H9 (cell line): ENCODE measurements at regions not wholly inside any gene's neighbourhood (a gene's known extent, or its start where the extent isn't known, plus 50 kb on each side); places are given as distances from the start of the nearest gene placed in this dataset.

Source experiments
- DNase-seq: peaks from one replicate; pipeline ENCODE4 v3.0.0-alpha.2; 2017
- H2AFZ ChIP-seq: one replicate; pipeline ENCODE4 v1.6.1; 2013; ENCODE audit warnings: mild to moderate bottlenecking, low read length, control low read depth, moderate library complexity
- H2AK5ac ChIP-seq: 2 replicates; pipeline ENCODE4 v1.6.1; 2013; ENCODE audit warnings: low read length, control low read depth, mixed read lengths; ENCODE audit not compliant: insufficient read length
- H2BK120ac ChIP-seq: one replicate; pipeline ENCODE4 v1.6.1; 2013; ENCODE audit warnings: low read depth, mild to moderate bottlenecking, low read length, control low read depth, inconsistent platforms; ENCODE audit not compliant: poor library complexity, severe bottlenecking
- H2BK12ac ChIP-seq: 2 replicates; pipeline ENCODE4 v1.6.1; 2013; ENCODE audit warnings: low read length, control low read depth, mixed read lengths, low read depth; ENCODE audit not compliant: insufficient read length
- H2BK15ac ChIP-seq: 2 replicates; pipeline ENCODE4 v1.6.1; 2013; ENCODE audit warnings: low read depth, low read length, control low read depth
- H2BK20ac ChIP-seq: one replicate; pipeline ENCODE4 v1.6.1; 2013; ENCODE audit warnings: low read depth, mild to moderate bottlenecking, low read length, control low read depth, inconsistent platforms; ENCODE audit not compliant: poor library complexity, severe bottlenecking
- H2BK5ac ChIP-seq: 2 replicates; pipeline ENCODE4 v1.6.1; 2013; ENCODE audit warnings: low read length, control low read depth, mixed read lengths; ENCODE audit not compliant: insufficient read length
- H3K14ac ChIP-seq: 2 replicates; pipeline ENCODE4 v1.6.1; 2013; ENCODE audit warnings: low read length, control low read depth; ENCODE audit not compliant: insufficient read depth
- H3K18ac ChIP-seq: 2 replicates; pipeline ENCODE4 v1.6.1; 2013; ENCODE audit warnings: low read depth, mild to moderate bottlenecking, mixed read lengths, low read length, control low read depth; ENCODE audit not compliant: insufficient read length
- H3K23ac ChIP-seq: 2 replicates; pipeline ENCODE4 v1.6.1; 2013; ENCODE audit warnings: low read length, control low read depth, mixed read lengths, low read depth; ENCODE audit not compliant: insufficient read length
- H3K23me2 ChIP-seq: 2 replicates; pipeline ENCODE4 v1.6.1; 2013; ENCODE audit warnings: low read depth, mild to moderate bottlenecking, mixed read lengths, low read length, control low read depth; ENCODE audit not compliant: insufficient read length, poor library complexity, severe bottlenecking
- H3K27ac ChIP-seq: 2 replicates; pipeline ENCODE4 v1.5.1; 2013; ENCODE audit warnings: low read length, control low read depth, mixed read lengths, low read depth; ENCODE audit not compliant: insufficient read length
- H3K27me3 ChIP-seq: 2 replicates; pipeline ENCODE4 v1.6.1; 2013; ENCODE audit warnings: low read length, control low read depth, inconsistent platforms; ENCODE audit not compliant: insufficient read depth
- H3K4ac ChIP-seq: 2 replicates; pipeline ENCODE4 v1.6.1; 2013; ENCODE audit warnings: low read depth, mild to moderate bottlenecking, control low read depth, inconsistent platforms, low read length, moderate library complexity
- H3K4me1 ChIP-seq: 2 replicates; pipeline ENCODE4 v1.6.1; 2013; ENCODE audit warnings: low read length, control low read depth, inconsistent platforms; ENCODE audit not compliant: insufficient read depth
- H3K4me2 ChIP-seq: 2 replicates; pipeline ENCODE4 v1.6.1; 2013; ENCODE audit warnings: low read length, control low read depth, mixed read lengths; ENCODE audit not compliant: insufficient read length, insufficient read depth
- H3K56ac ChIP-seq: 2 replicates; pipeline ENCODE4 v1.6.1; 2013; ENCODE audit warnings: low read depth, mild to moderate bottlenecking, mixed read lengths, low read length, control low read depth; ENCODE audit not compliant: insufficient read length
- H3K79me1 ChIP-seq: 2 replicates; pipeline ENCODE4 v1.6.1; 2013; ENCODE audit warnings: low read depth, mild to moderate bottlenecking, moderate library complexity, low read length, control low read depth, inconsistent platforms; ENCODE audit not compliant: insufficient read depth, poor library complexity, severe bottlenecking
- H3K79me2 ChIP-seq: 2 replicates; pipeline ENCODE4 v1.6.1; 2013; ENCODE audit warnings: low read length, control low read depth, inconsistent platforms; ENCODE audit not compliant: insufficient read depth
- H3K9ac ChIP-seq: 2 replicates; pipeline ENCODE4 v1.6.1; 2013; ENCODE audit warnings: low read length, control low read depth, mixed read lengths; ENCODE audit not compliant: insufficient read length; ENCODE audit errors: extremely low read depth
- H3K9me3 ChIP-seq: one replicate; pipeline ENCODE4 v1.6.1; 2013; ENCODE audit warnings: low read depth, low read length, inconsistent platforms; ENCODE audit not compliant: control insufficient read depth
- H3T11ph ChIP-seq: one replicate; pipeline ENCODE4 v1.6.1; 2013; ENCODE audit warnings: mild to moderate bottlenecking, low read length, control low read depth, inconsistent platforms
- H4K20me1 ChIP-seq: one replicate; pipeline ENCODE4 v1.6.1; 2013; ENCODE audit not compliant: control insufficient read depth, insufficient read length, insufficient read depth
- H4K5ac ChIP-seq: 2 replicates; pipeline ENCODE4 v1.6.1; 2013; ENCODE audit warnings: low read depth, mild to moderate bottlenecking, mixed read lengths, low read length, control low read depth; ENCODE audit not compliant: insufficient read length
- H4K8ac ChIP-seq: replicated peaks from 2 replicates; pipeline ENCODE4 v1.6.1; 2013; ENCODE audit warnings: low read length, control low read depth, mixed read lengths, low read depth; ENCODE audit not compliant: insufficient read length
- H4K91ac ChIP-seq: 2 replicates; pipeline ENCODE4 v1.6.1; 2013; ENCODE audit warnings: low read depth, mild to moderate bottlenecking, moderate library complexity, mixed read lengths, low read length, control low read depth; ENCODE audit not compliant: insufficient read length
- H3K27ac Mint-ChIP-seq, 3 experiments: 2 replicates in 2 of 3; 3 replicates in 1 of 3; pipeline ENCODE4 v1.8.0; 2020 to 2021; ENCODE audit warnings: mixed read lengths in 3 of 3, mild to moderate bottlenecking in 1 of 3, moderate library complexity in 1 of 3
- H3K27me3 Mint-ChIP-seq: 2 replicates; pipeline ENCODE4 v1.8.0; 2021; ENCODE audit warnings: low read depth, mild to moderate bottlenecking, moderate library complexity, mixed read lengths
- H3K36me3 Mint-ChIP-seq, 3 experiments: 2 replicates in 2 of 3; 3 replicates in 1 of 3; pipeline ENCODE4 v1.8.0; 2020 to 2021; ENCODE audit warnings: low read depth in 3 of 3, mixed read lengths in 3 of 3; ENCODE audit not compliant: insufficient read depth in 1 of 3
- H3K4me1 Mint-ChIP-seq, 2 experiments: 2 replicates each; pipeline ENCODE4 v1.8.0; 2020; ENCODE audit warnings: mixed read lengths in 2 of 2
- H3K4me3 Mint-ChIP-seq, 2 experiments: 2 replicates in 1 of 2; 3 replicates in 1 of 2; pipeline ENCODE4 v1.8.0; 2020 to 2021; ENCODE audit warnings: mild to moderate bottlenecking in 2 of 2, mixed read lengths in 2 of 2, moderate library complexity in 1 of 2
- H3K9me3 Mint-ChIP-seq, 2 experiments: 2 replicates in 1 of 2; 3 replicates in 1 of 2; pipeline ENCODE4 v1.8.0; 2020; ENCODE audit warnings: mild to moderate bottlenecking in 2 of 2, mixed read lengths in 2 of 2, moderate library complexity in 1 of 2
- WGBS: extraction: QIAGEN DNeasy Blood & Tissue Kit; methylation state at CpG from one replicate; pipeline ENCODE4 v1.1.7; 2013; ENCODE audit warnings: missing lambda C conversion rate, low lambda C conversion rate, mixed read lengths; ENCODE audit not compliant: insufficient read length; ENCODE audit errors: extremely low coverage; 5-methylcytosine and 5-hydroxymethylcytosine counted together
- TF ChIP-seq, protein P1 (sequence below): fragments of 200-600 bp; sonication (generic); conservative IDR thresholded peaks from 3 replicates; pipeline ENCODE4 v1.8.0; 2021; ENCODE audit warnings: antibody characterized with exemption, mild to moderate bottlenecking

DNA sequence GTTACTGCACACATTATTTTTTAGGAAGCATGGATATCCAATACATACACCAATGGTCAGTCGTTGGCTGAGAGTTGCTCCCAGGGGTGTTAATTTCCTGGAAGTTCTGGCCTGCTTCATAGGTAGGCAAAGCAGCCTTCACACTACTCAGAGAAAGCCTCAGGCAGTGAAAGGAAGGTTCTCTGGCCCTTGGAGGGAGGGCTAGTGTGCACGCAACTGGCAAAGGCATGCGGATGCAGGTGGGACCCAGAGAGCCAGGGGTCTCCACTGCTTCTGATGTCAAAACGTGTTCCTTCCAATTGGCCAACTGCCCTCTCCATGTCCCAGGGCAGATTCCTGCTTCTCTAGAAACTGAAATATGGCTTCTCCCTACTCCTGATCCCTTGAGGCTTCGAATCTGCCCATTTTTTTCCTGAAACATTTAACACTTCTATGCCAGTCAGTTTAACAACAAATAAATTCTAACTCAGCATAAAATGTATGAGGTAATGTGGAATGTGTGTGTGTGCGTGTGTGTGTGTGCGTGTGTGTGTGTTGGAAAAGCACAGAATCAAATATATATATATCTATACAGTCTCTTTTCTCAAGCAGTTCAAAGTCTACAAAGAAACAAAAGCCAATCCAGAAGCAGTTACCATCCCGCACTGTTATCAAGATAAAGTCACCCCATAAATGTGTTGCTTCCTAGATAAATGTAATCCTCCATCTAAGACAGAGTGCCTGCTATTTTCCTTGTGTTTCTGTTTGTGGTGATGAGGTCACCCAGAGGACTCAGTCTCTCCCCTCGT lies 94.0 kb upstream of the HIVEP1 start:
- Histone ChIP-seq H2BK120ac (no peak overlapping the region), H4K5ac (no peak overlapping the region), H2BK15ac (no peak overlapping the region), H3K79me1 (no peaks in the 10 kb centered on the region), H3K23ac (no peak overlapping the region), H3K27ac (no peak overlapping the region), H3K79me2 (no peaks in the 10 kb centered on the region), H3K4ac (no peak overlapping the region), H4K8ac (no peak overlapping the region), H3K56ac (no peak overlapping the region), H4K91ac (no peak overlapping the region), H2BK12ac (no peak overlapping the region), H3K9ac (no peak overlapping the region), H2BK5ac (no peak overlapping the region), H3K14ac (no peak overlapping the region), H3K23me2 (no peaks in the 10 kb centered on the region), H4K20me1 (no peaks in the 10 kb centered on the region), H3T11ph (no peak overlapping the region), H2AK5ac (no peak overlapping the region), H3K9me3 (no peaks in the 10 kb centered on the region), H3K27me3 (no peaks in the 10 kb centered on the region), H2AFZ (no peak overlapping the region), H3K18ac (no peak overlapping the region), H3K4me2 (no peak overlapping the region), H3K4me1 (no peaks in the 10 kb centered on the region), H2BK20ac (no peak overlapping the region)
- DNase-seq, result no peak
- H3K4me1 Mint-ChIP-seq, result peaks cover 12 to 21% of the 10 kb centered on the region in 2 experiments
- peaks cover 0 to 8% (median 3%) of the 10 kb centered on the region in 3 experiments; a peak in 3 of 7 replicates for H3K36me3 Mint-ChIP-seq
- TF ChIP-seq, protein P1, sequence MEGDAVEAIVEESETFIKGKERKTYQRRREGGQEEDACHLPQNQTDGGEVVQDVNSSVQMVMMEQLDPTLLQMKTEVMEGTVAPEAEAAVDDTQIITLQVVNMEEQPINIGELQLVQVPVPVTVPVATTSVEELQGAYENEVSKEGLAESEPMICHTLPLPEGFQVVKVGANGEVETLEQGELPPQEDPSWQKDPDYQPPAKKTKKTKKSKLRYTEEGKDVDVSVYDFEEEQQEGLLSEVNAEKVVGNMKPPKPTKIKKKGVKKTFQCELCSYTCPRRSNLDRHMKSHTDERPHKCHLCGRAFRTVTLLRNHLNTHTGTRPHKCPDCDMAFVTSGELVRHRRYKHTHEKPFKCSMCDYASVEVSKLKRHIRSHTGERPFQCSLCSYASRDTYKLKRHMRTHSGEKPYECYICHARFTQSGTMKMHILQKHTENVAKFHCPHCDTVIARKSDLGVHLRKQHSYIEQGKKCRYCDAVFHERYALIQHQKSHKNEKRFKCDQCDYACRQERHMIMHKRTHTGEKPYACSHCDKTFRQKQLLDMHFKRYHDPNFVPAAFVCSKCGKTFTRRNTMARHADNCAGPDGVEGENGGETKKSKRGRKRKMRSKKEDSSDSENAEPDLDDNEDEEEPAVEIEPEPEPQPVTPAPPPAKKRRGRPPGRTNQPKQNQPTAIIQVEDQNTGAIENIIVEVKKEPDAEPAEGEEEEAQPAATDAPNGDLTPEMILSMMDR, result no peak
- H3K9me3 Mint-ChIP-seq, result peaks cover 3 to 8% of the 10 kb centered on the region in 2 experiments; a peak in 4 of 5 replicates
- H3K27me3 Mint-ChIP-seq, result no peaks in the 10 kb centered on the region
- WGBS, result no CpG with 5 or more reads among the region's 9 CpGs
- H3K4me3 Mint-ChIP-seq, result no peak overlapping the region
- peak overlapping the region in 1 of 3 experiments; percentile 54; a peak in 1 of 7 replicates for H3K27ac Mint-ChIP-seq
